ENCODE measurements at regions not wholly inside any gene's neighbourhood (a gene's known extent, or its start where the extent isn't known, plus 50 kb on each side); places are given as distances from the start of the nearest gene placed in this dataset.

DNA sequence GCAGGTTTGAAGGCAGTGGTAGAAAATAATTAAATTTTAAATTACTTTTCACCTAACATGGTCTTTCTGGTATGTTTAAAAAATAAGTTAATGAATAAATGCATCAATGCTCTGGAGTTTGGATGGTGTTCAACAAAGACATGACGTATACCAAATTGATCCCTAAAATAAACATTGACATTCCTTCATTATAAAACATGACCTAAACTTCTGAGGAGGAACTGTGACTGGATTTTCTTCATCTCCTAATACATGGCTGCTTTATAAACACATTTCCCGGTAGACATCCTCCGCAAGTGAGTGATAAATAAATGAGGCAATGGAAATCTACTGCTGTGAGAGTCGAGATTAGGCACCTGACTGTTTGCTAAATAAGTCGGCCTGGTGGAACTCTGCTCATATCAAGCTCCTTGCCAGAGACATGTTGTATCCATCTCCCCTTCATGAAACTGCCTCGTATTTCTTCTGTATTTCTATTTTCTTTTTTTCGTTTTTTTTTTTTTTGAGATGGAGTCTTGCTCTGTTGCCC lies 362.3 kb downstream of the RNF144A start:
- Mint-ChIP-seq H3K27me3 (no peaks in the 10 kb centered on the region), H3K27ac (no peak overlapping the region), H3K9me3 (ENCODE audit: low read depth) (no peaks in the 10 kb centered on the region), H3K36me3 (no peaks in the 10 kb centered on the region), H3K4me1 (ENCODE audit: low read depth) (peaks cover 4% of the 10 kb centered on the region), H3K4me3 (no peak overlapping the region)

DNA sequence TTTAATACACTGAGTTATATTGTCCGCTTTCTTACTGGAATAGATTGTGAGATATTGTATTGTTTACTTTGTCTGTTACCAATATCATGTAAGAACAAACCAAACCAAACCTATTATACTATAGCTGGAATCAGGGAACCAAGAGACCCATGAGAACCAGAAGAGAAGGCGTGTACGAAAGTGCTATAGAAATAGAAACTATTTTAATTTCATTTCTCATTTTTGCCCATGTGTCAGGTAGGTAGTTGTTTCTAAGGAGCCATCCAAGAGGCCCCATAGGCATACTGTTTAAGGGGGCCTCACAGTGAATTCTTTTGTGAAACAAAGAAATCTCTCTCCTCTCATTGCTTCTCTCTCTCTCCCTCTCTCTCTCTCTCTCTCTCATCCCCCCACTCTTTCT lies 363.6 kb downstream of the RNF144A start:
- Mint-ChIP-seq H3K4me3 (no peak overlapping the region), H3K27ac (no peak overlapping the region), H3K9me3 (ENCODE audit: low read depth) (no peaks in the 10 kb centered on the region), H3K36me3 (peaks cover under 1% of the 10 kb centered on the region), H3K27me3 (no peaks in the 10 kb centered on the region), H3K4me1 (ENCODE audit: low read depth) (peaks cover 5% of the 10 kb centered on the region)

DNA sequence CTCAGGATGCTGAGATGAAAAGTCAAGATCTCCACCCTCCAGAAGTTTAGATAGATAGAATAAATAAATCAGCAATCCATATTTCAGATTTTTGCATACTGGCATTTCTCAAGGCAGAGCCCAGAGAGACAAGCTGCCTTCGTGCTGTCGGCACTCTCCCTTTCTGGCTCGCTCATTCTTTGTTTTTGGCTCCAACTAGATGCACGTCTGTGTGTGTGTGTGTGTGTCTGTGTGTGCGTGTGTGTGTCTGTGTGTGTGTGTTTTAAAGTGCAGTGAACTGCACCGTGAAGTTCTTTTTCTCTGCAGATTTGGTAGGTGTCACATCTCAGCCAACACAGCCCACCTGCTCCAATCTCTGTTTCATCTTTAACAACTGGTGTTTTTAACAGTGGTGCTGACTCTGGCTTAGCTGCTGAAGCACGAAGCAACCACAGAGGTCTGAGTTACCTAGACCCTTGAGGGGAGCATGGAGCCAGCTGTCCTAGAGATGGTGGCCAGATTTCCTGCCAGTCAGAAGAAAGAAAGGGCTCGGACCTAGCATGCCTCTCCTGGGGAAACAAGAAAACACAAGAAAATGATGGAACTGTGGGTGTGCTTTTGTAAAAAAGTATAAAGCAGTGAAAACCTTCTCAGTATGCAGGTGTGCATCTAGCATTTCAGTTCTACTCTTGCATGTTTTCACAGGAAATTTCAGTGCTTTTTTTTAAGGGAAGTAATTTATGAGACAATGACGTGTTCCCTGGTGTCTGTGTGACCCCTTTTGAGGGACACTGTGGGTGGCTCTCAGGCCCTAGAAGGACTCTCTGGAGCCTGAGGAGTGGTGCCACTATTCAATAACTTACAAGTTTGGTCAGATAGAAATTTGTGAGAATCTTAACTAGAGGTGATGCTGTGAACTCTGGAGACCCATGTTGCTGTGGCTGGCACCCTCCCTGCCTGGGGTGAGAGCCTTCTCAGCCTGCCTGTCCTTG lies 364.3 kb downstream of the RNF144A start:
- no peaks in the 10 kb centered on the region for H3K27me3 Mint-ChIP-seq
- no peak overlapping the region for H3K27ac Mint-ChIP-seq
- H3K4me3 Mint-ChIP-seq: no peak overlapping the region
- H3K9me3 Mint-ChIP-seq (ENCODE audit: low read depth): no peaks in the 10 kb centered on the region
- H3K4me1 Mint-ChIP-seq (ENCODE audit: low read depth): peaks cover 5% of the 10 kb centered on the region
- H3K36me3 Mint-ChIP-seq: peaks cover 2% of the 10 kb centered on the region

DNA sequence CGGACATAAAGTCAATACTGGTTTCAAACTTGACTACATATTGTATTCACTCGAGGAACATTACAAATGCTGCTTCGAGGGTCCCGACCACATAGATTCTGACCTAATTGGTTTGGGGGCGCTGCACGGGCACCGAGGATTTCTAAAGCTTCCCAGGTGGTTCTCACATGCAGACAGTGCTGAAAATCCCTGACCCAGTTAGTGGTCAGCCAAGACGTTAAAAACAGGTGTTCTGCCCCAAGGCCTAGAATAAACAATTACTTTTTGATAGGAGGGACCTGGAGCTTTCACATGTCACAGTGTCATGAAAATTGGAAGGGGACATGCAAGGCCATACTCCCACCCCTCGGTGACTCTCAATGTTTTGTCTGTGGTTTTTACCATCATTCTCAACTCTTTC lies 368.9 kb downstream of the RNF144A start:
- H3K27me3 Mint-ChIP-seq: no peaks in the 10 kb centered on the region
- H3K27ac Mint-ChIP-seq: no peak overlapping the region
- H3K36me3 Mint-ChIP-seq: peaks cover 2% of the 10 kb centered on the region
- H3K9me3 Mint-ChIP-seq (ENCODE audit: low read depth): no peaks in the 10 kb centered on the region
- no peak overlapping the region for H3K4me3 Mint-ChIP-seq
- peaks cover 5% of the 10 kb centered on the region for H3K4me1 Mint-ChIP-seq (ENCODE audit: low read depth)

DNA sequence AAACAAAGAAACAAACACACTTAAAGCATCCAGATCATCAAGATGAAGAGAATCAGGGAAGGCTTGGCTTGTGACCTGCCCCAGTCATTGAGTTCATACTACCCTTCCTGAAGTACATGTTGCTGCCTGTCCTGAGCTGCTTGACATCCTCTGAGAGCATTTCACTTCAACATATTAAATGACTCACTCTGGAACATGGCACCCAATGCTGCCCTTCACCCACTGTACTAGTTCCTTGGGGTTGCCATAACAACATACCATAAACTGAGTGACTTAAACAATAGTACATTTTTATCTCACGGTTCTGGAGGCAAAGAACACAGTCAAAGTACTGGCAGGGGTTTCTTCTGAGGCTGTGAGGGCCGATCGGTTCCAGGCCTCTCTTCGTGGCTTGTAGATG lies 371.3 kb downstream of the RNF144A start:
- peaks cover 5% of the 10 kb centered on the region for H3K4me1 Mint-ChIP-seq (ENCODE audit: low read depth)
- H3K36me3 Mint-ChIP-seq: peaks cover 2% of the 10 kb centered on the region
- no peak overlapping the region for H3K27ac Mint-ChIP-seq
- H3K4me3 Mint-ChIP-seq: no peak overlapping the region
- H3K9me3 Mint-ChIP-seq (ENCODE audit: low read depth): no peaks in the 10 kb centered on the region
- no peaks in the 10 kb centered on the region for H3K27me3 Mint-ChIP-seq

DNA sequence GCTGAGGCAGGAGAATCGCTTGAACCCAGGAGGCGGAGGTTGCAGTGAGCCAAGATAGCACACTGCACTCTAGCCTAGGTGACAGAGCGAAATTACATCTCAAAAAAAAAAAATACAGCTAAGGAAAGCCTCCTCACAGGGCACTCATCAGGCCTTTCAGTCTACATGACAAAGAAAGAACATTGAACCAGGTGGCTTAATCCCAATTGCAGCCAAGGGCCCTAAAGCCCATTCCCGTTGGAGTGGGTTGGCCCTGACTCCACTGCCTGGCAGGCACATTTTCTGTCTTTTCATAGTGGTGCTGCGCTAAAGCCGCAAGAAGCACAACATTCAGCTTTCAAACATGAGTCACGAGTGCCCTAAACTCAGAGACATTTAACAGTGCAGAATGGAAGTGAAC lies 372.5 kb downstream of the RNF144A start:
- H3K4me1 Mint-ChIP-seq (ENCODE audit: low read depth): no peaks in the 10 kb centered on the region
- H3K36me3 Mint-ChIP-seq: peaks cover 2% of the 10 kb centered on the region
- no peak overlapping the region for H3K27ac Mint-ChIP-seq
- H3K27me3 Mint-ChIP-seq: no peaks in the 10 kb centered on the region
- H3K4me3 Mint-ChIP-seq: no peak overlapping the region
- H3K9me3 Mint-ChIP-seq (ENCODE audit: low read depth): no peaks in the 10 kb centered on the region

DNA sequence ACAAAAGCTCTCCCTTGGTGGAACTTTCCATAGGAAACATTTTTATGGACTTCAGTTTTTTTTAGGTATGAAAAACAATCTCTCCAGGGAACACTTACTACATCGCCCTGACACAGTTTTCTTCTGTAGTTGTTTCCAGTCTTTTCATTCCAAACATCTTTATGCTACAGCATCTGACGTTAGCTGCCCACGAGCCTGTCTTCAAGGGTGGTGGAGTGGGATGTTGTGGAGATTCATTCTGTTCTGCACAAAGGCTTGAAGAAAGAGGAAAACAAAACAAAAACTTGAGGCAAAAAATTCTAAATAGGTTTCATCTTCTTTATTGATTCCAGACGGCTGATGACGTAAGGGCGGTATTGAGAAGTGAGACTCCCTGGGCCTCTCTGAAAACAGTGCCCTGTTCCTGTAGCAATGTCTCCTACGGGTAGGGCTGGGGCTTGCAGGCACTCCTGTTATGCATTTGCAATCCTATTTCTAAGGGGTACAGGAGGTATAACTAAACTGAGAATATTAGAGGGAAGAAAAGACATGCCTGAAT lies 375.0 kb downstream of the RNF144A start:
- Mint-ChIP-seq H3K9me3 (ENCODE audit: low read depth) (no peaks in the 10 kb centered on the region), H3K4me3 (no peak overlapping the region), H3K27me3 (no peaks in the 10 kb centered on the region), H3K36me3 (no peaks in the 10 kb centered on the region), H3K4me1 (ENCODE audit: low read depth) (no peaks in the 10 kb centered on the region), H3K27ac (no peak overlapping the region)

DNA sequence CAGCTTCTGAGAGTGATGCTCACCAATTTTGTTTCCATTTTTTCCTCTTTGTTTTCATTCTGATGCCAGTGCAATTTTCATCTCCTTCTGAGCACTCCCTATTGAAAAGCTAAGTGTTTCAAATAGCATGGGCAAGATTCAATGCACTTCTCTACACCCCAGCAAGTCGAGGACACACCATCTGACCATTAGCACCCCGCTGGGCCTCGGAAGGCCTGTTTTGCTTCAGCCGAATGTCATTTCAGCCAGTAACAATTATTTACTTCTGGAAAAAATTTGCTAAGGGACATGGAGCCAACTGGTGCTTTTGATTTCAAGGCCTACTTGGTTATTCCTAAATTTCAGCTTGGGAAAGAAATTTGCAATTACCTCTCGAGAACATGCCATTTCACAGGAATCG lies 392.4 kb downstream of the RNF144A start:
- Mint-ChIP-seq H3K9me3 (ENCODE audit: low read depth) (no peaks in the 10 kb centered on the region), H3K36me3 (no peaks in the 10 kb centered on the region), H3K4me1 (ENCODE audit: low read depth) (no peaks in the 10 kb centered on the region), H3K27me3 (no peaks in the 10 kb centered on the region), H3K27ac (no peak overlapping the region), H3K4me3 (no peak overlapping the region)

DNA sequence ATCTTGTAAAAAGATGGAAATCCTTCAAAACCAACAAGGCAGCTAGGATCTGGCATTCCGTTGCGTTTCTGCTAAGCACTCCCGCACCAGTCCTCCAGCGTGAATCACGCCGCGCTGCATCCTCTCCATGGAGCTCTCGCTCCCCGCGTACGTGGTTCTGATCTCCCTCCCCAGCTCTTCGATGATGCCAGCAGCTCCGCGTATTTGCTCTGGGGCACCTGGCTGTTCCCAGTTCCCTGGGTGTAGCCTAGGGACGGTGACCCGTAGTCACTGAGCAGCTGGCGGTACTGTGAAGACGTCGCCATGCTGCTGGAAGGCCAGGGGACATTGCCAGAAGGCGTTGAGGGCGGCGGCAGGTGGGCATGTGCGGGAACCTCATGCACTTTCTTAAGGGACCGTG lies 407.5 kb downstream of the RNF144A start:
- Mint-ChIP-seq H3K4me1 (ENCODE audit: low read depth) (no peaks in the 10 kb centered on the region), H3K27me3 (peaks cover 8% of the 10 kb centered on the region), H3K36me3 (no peaks in the 10 kb centered on the region), H3K4me3 (no peak overlapping the region), H3K27ac (no peak overlapping the region), H3K9me3 (ENCODE audit: low read depth) (no peaks in the 10 kb centered on the region)

DNA sequence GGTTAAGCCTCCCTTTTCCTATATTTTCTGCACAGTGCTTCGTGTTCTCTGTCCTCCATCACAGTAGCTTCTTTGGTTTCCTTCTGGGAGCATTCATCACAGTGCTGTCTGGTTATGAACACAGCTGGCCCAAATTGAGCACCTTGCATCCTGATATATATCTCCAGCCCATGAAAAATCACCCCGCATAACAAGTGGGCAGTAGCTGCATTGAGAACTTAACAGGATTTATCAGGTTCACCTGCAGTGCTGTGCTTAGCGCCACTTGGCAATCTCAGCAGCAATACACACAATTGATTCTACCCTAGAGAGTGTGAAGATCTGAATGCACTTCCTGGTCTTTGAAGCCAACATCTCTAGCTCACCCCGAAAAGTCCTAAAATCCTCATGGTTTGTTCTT lies 408.0 kb downstream of the RNF144A start:
- H3K9me3 Mint-ChIP-seq (ENCODE audit: low read depth): no peaks in the 10 kb centered on the region
- H3K4me1 Mint-ChIP-seq (ENCODE audit: low read depth): no peaks in the 10 kb centered on the region
- no peak overlapping the region for H3K4me3 Mint-ChIP-seq

DNA sequence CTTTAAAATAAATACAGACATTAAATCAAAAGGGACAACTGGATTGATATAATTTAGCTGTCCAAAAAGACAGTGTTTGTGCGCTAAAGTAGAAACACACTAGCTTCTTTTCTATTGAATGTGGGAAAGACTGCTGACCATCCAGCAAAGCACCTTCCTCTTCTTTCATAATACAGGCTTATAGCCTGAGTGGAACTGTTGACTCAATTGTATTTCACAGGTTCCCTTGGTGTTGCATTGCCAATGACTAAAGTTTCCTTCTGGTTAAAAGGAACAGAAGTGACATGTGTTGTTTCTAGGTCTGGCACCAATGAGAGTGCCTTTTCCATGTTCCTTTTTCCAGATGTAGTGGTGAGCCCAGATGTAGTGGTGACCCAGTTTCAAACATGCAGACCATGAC lies 412.3 kb downstream of the RNF144A start:
- Mint-ChIP-seq H3K4me1 (ENCODE audit: low read depth) (no peaks in the 10 kb centered on the region), H3K36me3 (no peaks in the 10 kb centered on the region), H3K27ac (no peak overlapping the region), H3K27me3 (peaks cover 2% of the 10 kb centered on the region), H3K4me3 (no peak overlapping the region), H3K9me3 (ENCODE audit: low read depth) (no peaks in the 10 kb centered on the region)

More for the DNA sequence above, 408.0 kb downstream of the RNF144A start:
- Mint-ChIP-seq H3K36me3 (no peaks in the 10 kb centered on the region), H3K27me3 (peaks cover 8% of the 10 kb centered on the region), H3K27ac (no peak overlapping the region)

DNA sequence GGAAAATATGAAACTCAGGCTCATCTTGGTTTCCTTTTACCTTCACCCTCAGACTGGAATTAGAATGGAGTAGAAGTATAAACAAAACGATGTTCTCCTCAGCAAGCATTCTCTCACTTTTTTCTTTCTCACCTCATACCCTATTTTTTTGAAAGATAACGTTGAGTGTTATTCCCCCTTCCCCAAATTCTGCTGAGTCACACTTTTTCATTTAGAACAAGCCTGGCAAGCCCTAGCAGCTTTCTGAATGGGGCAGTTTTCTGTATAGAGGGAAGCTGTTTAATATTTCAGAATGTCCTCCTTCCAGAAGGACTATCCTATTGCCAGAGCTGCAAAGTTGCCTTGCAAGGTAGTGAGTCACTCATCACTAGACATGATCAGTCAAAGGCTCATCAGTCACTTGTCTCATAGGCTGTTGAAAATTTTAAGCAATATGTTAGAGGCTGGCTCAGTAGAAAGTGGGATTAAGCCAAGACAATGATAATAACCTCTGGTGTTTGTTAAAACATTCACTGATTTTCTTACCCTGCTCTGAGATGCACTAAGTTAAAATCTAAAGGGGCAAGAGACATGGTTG lies 416.1 kb downstream of the RNF144A start:
- H3K4me1 Mint-ChIP-seq (ENCODE audit: low read depth): no peaks in the 10 kb centered on the region
- H3K27me3 Mint-ChIP-seq: peaks cover 5% of the 10 kb centered on the region
- no peaks in the 10 kb centered on the region for H3K9me3 Mint-ChIP-seq (ENCODE audit: low read depth)
- no peak overlapping the region for H3K27ac Mint-ChIP-seq
- H3K36me3 Mint-ChIP-seq: no peaks in the 10 kb centered on the region
- no peak overlapping the region for H3K4me3 Mint-ChIP-seq

DNA sequence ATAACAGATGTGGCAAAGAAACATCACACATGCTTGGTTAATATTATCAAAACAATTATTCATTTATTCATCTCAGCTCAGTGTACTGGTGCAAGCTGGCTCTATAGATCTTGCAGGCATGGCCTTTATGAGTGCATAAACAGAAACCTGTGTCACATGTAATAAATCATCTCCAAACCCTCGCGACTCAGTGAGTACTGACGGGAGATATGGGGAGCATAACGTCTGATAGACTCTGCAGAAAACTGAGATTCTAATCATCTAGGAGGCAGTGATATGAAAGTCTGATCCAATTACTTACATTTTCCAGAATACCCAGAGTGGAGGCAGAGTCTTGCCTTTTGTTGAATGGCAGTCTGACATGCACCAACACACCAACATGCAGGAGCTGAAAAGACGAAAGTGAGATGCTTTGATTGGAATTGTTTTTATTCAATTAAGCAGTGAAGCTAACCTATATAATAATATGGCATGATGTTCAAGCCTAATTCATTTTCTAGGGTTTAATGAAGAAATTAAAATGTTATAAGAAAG lies 416.8 kb downstream of the RNF144A start:
- Mint-ChIP-seq H3K4me1 (ENCODE audit: low read depth) (no peaks in the 10 kb centered on the region), H3K27me3 (peaks cover 5% of the 10 kb centered on the region), H3K36me3 (no peaks in the 10 kb centered on the region), H3K4me3 (no peak overlapping the region), H3K27ac (no peak overlapping the region), H3K9me3 (ENCODE audit: low read depth) (no peaks in the 10 kb centered on the region)

DNA sequence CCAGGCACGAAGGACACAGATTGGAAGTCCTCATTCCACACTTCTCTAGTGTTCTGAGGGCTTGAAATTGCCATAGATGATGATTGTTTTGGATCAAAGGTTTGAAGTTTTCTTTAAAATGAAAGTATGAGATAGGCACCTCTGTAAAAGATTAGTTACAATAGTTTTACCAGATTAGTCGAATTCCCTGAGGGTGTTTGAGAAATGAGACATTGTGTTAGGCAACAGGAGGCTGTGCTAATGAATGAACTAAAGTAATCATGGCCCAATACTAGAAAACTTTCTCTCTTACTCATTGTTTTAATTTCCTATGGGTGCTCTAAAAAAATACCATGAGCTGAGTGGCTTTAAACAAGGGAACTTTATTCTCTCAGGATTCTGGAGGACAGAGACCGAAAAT lies 421.7 kb downstream of the RNF144A start:
- H3K27ac Mint-ChIP-seq: no peak overlapping the region
- H3K36me3 Mint-ChIP-seq: no peaks in the 10 kb centered on the region
- no peaks in the 10 kb centered on the region for H3K4me1 Mint-ChIP-seq (ENCODE audit: low read depth)
- no peaks in the 10 kb centered on the region for H3K9me3 Mint-ChIP-seq (ENCODE audit: low read depth)
- no peak overlapping the region for H3K4me3 Mint-ChIP-seq
- peaks cover 3% of the 10 kb centered on the region for H3K27me3 Mint-ChIP-seq

DNA sequence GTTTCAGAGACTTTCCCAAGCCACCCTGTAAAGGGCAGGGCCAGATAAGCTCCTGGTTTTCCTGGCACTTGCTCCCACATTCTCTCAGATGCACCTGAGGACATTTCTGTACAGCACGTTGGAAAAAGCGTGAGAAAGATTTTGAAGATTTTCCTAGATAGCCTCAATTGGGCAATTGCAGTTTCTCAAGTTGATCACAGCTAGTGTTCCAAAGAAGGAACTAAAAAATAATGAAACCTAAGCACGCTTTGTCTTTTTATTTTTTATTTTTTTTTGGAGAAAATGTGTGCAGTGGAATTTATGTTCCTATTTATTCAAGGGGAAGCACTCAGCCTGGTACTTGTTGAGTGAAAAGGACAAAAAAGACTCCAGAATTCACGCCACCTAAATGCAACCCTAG lies 429.1 kb downstream of the RNF144A start:
- Mint-ChIP-seq H3K36me3 (no peaks in the 10 kb centered on the region), H3K27me3 (no peaks in the 10 kb centered on the region), H3K27ac (no peak overlapping the region), H3K4me3 (no peak overlapping the region), H3K4me1 (ENCODE audit: low read depth) (no peaks in the 10 kb centered on the region), H3K9me3 (ENCODE audit: low read depth) (no peaks in the 10 kb centered on the region)
